SK-N-MC (cell line): ENCODE measurements at regions not wholly inside any gene's neighbourhood (a gene's known extent, or its start where the extent isn't known, plus 50 kb on each side); places are given as distances from the start of the nearest gene placed in this dataset.
A peak's percentile ranks its signal among the peaks of the same experiment; 100 is the strongest.

Source experiments
- DNase-seq: peaks from one replicate; pipeline ENCODE4 v3.0.0-alpha.2; 2011; ENCODE audit warnings: low read depth, low spot score
- H3K27ac ChIP-seq: fragments of 200-600 bp; sonication (generic); 2 replicates; pipeline ENCODE4 v1.5.1; 2016; ENCODE audit warnings: mixed run types
- H3K36me3 ChIP-seq: fragments of 200-600 bp; sonication (generic); 2 replicates; pipeline ENCODE4 v1.6.1; 2017; ENCODE audit warnings: antibody characterized with exemption, low read length, mixed read lengths; ENCODE audit not compliant: insufficient read depth
- H3K4me3 ChIP-seq: fragments of 200-600 bp; sonication (generic); 2 replicates; pipeline ENCODE4 v1.5.1; 2016
- H3K9ac ChIP-seq: fragments of 200-600 bp; sonication (generic); 2 replicates; pipeline ENCODE4 v1.8.0; 2017; ENCODE audit warnings: mixed run types, mixed read lengths; ENCODE audit not compliant: insufficient read length
- H3K9me3 ChIP-seq: fragments of 200-600 bp; sonication (generic); 2 replicates; pipeline ENCODE4 v1.6.1; 2017; ENCODE audit warnings: low read depth, mild to moderate bottlenecking, antibody characterized with exemption, low read length, moderate library complexity, mixed read lengths
- EZH2 ChIP-seq: fragments of 200-600 bp; sonication (generic); IDR thresholded peaks from one replicate; pipeline ENCODE4 v1.6.1; 2017; ENCODE audit warnings: antibody characterized with exemption
- FOXP2 ChIP-seq: optimal IDR thresholded peaks from 2 replicates; pipeline ENCODE3; 2011; ENCODE audit warnings: mild to moderate bottlenecking, moderate library complexity; ENCODE audit not compliant: insufficient read depth; ENCODE audit errors: extremely low read length, control extremely low read depth
- POLR2AphosphoS5 ChIP-seq: IDR thresholded peaks from 2 replicates; pipeline ENCODE4 v1.6.1; 2012; ENCODE audit warnings: mild to moderate bottlenecking, low read depth, low read length, borderline replicate concordance

GRCh38 chr18:60804415-60804814 is 431.8 kb upstream of the MC4R start:
- Histone ChIP-seq H3K4me3 (no peak overlapping the region), H3K36me3 (no peaks in the 10 kb centered on the region), H3K9ac (no peak overlapping the region), H3K27ac (no peak overlapping the region), H3K9me3 (no peaks in the 10 kb centered on the region)
- no peak for DNase-seq
- no peak for TF ChIP-seq POLR2AphosphoS5

GRCh38 chr18:60809937-60810336 is 437.4 kb upstream of the MC4R start:
- Histone ChIP-seq H3K27ac (no peak overlapping the region), H3K9ac (no peak overlapping the region), H3K36me3 (no peaks in the 10 kb centered on the region), H3K9me3 (no peaks in the 10 kb centered on the region), H3K4me3 (no peak overlapping the region)
- no peak for DNase-seq
- TF ChIP-seq POLR2AphosphoS5 (no peak), EZH2 (no peak), FOXP2 (no peak)

- no peaks in the 10 kb centered on the region for H3K36me3 ChIP-seq
- no peak overlapping the region for H3K27ac ChIP-seq
- no peak overlapping the region for H3K4me3 ChIP-seq
- DNase-seq, result no peak
- H3K9me3 ChIP-seq, result no peaks in the 10 kb centered on the region
- no peak overlapping the region for H3K9ac ChIP-seq
- TF ChIP-seq FOXP2 (no peak), EZH2 (no peak), POLR2AphosphoS5 (no peak)
Measured at GRCh38 chr18:60812921-60813320, 440.3 kb upstream of the MC4R start.

- no peak overlapping the region for H3K9ac ChIP-seq
- TF ChIP-seq EZH2, result no peak
- no peak for TF ChIP-seq POLR2AphosphoS5
- no peak for TF ChIP-seq FOXP2
- H3K36me3 ChIP-seq, result no peaks in the 10 kb centered on the region
- H3K9me3 ChIP-seq, result no peaks in the 10 kb centered on the region
- H3K27ac ChIP-seq, result no peak overlapping the region
- no peak for DNase-seq
- H3K4me3 ChIP-seq, result no peak overlapping the region
Measured at GRCh38 chr18:60826346-60826745, 453.8 kb upstream of the MC4R start.

GRCh38 chr18:60831971-60832370 is 459.4 kb upstream of the MC4R start:
- Histone ChIP-seq H3K9me3 (no peaks in the 10 kb centered on the region), H3K27ac (no peak overlapping the region), H3K4me3 (no peak overlapping the region), H3K9ac (no peak overlapping the region), H3K36me3 (no peaks in the 10 kb centered on the region)
- DNase-seq, result no peak
- TF ChIP-seq FOXP2 (no peak), POLR2AphosphoS5 (no peak), EZH2 (no peak)

- no peak for DNase-seq
- no peaks in the 10 kb centered on the region for H3K36me3 ChIP-seq
- H3K9me3 ChIP-seq, result no peaks in the 10 kb centered on the region
- no peak for TF ChIP-seq FOXP2
- TF ChIP-seq POLR2AphosphoS5, result no peak
- no peak for TF ChIP-seq EZH2
- H3K27ac ChIP-seq, result no peak overlapping the region
- no peak overlapping the region for H3K9ac ChIP-seq
- H3K4me3 ChIP-seq, result no peak overlapping the region
Measured at GRCh38 chr18:60838677-60839076, 466.1 kb upstream of the MC4R start.

GRCh38 chr18:60846396-60846795 is 473.8 kb upstream of the MC4R start:
- Histone ChIP-seq H3K9me3 (no peaks in the 10 kb centered on the region), H3K9ac (no peak overlapping the region), H3K4me3 (no peak overlapping the region), H3K27ac (no peak overlapping the region), H3K36me3 (no peaks in the 10 kb centered on the region)
- DNase-seq, result no peak
- TF ChIP-seq FOXP2, result no peak
- no peak for TF ChIP-seq EZH2
- TF ChIP-seq POLR2AphosphoS5, result no peak

- Histone ChIP-seq H3K9ac (no peak overlapping the region), H3K36me3 (no peaks in the 10 kb centered on the region), H3K9me3 (no peaks in the 10 kb centered on the region), H3K27ac (no peak overlapping the region), H3K4me3 (no peak overlapping the region)
- TF ChIP-seq FOXP2 (no peak), EZH2 (no peak), POLR2AphosphoS5 (no peak)
- DNase-seq, result no peak
Measured at GRCh38 chr18:60847517-60847916, 474.9 kb upstream of the MC4R start.

GRCh38 chr18:60861575-60861974 is 471.7 kb upstream of the CDH20 start:
- Histone ChIP-seq H3K9me3 (no peaks in the 10 kb centered on the region), H3K27ac (no peak overlapping the region), H3K9ac (no peak overlapping the region), H3K4me3 (no peak overlapping the region), H3K36me3 (no peaks in the 10 kb centered on the region)
- peak; percentile 8 for DNase-seq
- no peak for TF ChIP-seq FOXP2
